Neutrophil (primary cell): ENCODE measurements at regions not wholly inside any gene's neighbourhood (a gene's known extent, or its start where the extent isn't known, plus 50 kb on each side); places are given as distances from the start of the nearest gene placed in this dataset.

Source experiments
- H3K27ac ChIP-seq: fragments of 200-600 bp; sonication (generic); 2 replicates; pipeline ENCODE4 v1.5.1; 2016; ENCODE audit warnings: mild to moderate bottlenecking, moderate library complexity
- H3K27me3 ChIP-seq: fragments of 200-600 bp; sonication (generic); 2 replicates; pipeline ENCODE4 v1.6.0; 2016; ENCODE audit warnings: mild to moderate bottlenecking
- H3K36me3 ChIP-seq: fragments of 200-600 bp; sonication (generic); 2 replicates; pipeline ENCODE4 v1.5.1; 2017
- H3K4me1 ChIP-seq, 2 experiments: fragments of 200-600 bp in 1 of 2; sonication (generic) in 1 of 2; 1 replicate in 1 of 2; 2 replicates in 1 of 2; pipeline versions ENCODE4 v1.5.1 to v1.6.1; 2013 to 2016; ENCODE audit warnings: low read depth in 1 of 2, low read length in 1 of 2, mild to moderate bottlenecking in 1 of 2, moderate library complexity in 1 of 2; ENCODE audit not compliant: control insufficient read depth in 1 of 2, insufficient read depth in 1 of 2
- H3K4me3 ChIP-seq, 2 experiments: fragments of 200-600 bp in 1 of 2; sonication (generic) in 1 of 2; 1 replicate in 1 of 2; 2 replicates in 1 of 2; pipeline ENCODE4 v1.5.1; 2013 to 2016; ENCODE audit warnings: low read depth in 1 of 2, low read length in 1 of 2, mild to moderate bottlenecking in 1 of 2, moderate library complexity in 1 of 2
- H3K9me3 ChIP-seq: fragments of 200-600 bp; sonication (generic); 2 replicates; pipeline ENCODE4 v1.5.1; 2016
- TF ChIP-seq, protein P1 (sequence below): fragments of 200-600 bp; sonication (generic); IDR thresholded peaks from 2 replicates; pipeline ENCODE4 v1.5.1; 2016; ENCODE audit warnings: antibody characterized with exemption

DNA sequence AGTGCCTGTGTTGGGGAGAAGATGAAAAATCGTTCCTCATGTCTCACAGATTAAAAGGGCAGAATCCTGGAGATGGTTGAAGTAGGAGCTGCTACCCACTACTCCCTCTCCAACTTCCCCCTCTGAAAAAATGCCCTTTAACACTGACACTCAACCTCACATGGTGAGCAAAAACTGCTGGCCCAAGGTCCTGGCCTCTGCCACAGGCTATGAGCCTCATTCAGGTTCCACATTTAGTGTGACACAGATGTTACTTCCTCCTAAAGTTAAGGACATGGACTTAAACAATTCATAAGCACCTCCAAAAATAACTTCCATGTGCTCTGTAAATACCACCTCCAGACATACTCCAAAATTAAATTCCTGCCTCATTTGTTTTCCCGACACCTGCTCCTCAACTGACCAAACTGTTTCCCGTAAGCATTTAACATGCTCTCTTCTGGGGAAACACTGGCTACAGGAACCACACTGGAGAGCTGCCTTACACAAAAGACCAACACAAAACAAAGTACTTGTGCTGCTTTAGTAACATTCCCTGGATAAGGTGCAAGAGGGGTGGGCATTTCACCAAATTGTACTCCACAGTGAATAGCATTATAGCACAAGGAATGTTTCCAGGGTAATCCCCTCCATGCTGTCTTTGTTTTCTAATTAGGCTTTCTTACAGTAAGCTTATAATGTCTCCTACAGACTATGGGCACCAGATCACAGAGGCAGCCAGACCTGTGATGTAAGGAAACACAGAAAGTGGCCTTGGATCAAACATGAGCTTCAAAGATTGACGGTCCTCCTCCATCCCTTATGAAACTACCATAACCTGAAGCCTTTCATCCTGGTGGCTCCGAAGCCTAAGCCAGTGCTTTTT, 57.0 kb downstream of the PHLDA1 start:
- no peak overlapping the region for H3K27ac ChIP-seq

DNA sequence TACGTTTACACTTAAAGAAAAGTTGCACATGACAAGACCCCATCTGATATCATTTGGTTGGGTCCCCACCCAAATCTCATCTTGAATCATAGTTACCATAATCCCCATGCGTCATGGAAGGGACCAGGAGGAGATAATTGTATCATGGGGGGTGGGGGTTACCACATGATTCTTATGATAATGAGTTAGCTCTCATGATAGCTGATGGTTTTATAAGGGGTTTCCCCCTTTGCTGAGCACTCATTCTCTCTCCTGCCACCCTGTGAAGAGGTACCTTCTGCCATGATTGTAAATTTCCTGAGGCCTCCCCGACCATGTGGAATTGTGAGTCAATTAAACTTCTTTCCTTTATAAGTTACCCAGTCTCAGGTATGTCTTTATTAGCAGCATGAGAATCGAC, 60.3 kb downstream of the PHLDA1 start:
- no peak overlapping the region for H3K27ac ChIP-seq
- H3K27me3 ChIP-seq, result no peaks in the 10 kb centered on the region
- no peak overlapping the region for H3K4me3 ChIP-seq
- TF ChIP-seq, protein P1, sequence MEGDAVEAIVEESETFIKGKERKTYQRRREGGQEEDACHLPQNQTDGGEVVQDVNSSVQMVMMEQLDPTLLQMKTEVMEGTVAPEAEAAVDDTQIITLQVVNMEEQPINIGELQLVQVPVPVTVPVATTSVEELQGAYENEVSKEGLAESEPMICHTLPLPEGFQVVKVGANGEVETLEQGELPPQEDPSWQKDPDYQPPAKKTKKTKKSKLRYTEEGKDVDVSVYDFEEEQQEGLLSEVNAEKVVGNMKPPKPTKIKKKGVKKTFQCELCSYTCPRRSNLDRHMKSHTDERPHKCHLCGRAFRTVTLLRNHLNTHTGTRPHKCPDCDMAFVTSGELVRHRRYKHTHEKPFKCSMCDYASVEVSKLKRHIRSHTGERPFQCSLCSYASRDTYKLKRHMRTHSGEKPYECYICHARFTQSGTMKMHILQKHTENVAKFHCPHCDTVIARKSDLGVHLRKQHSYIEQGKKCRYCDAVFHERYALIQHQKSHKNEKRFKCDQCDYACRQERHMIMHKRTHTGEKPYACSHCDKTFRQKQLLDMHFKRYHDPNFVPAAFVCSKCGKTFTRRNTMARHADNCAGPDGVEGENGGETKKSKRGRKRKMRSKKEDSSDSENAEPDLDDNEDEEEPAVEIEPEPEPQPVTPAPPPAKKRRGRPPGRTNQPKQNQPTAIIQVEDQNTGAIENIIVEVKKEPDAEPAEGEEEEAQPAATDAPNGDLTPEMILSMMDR, result no peak
- H3K36me3 ChIP-seq, result no peaks in the 10 kb centered on the region
- peaks cover 30 to 33% of the 10 kb centered on the region in 2 experiments for H3K4me1 ChIP-seq
- no peaks in the 10 kb centered on the region for H3K9me3 ChIP-seq

More for the DNA sequence above, 57.0 kb downstream of the PHLDA1 start:
- Histone ChIP-seq H3K4me3 (no peak overlapping the region), H3K4me1 (peaks cover 9 to 10% of the 10 kb centered on the region in 2 experiments), H3K27me3 (no peaks in the 10 kb centered on the region), H3K36me3 (no peaks in the 10 kb centered on the region), H3K9me3 (no peaks in the 10 kb centered on the region)
- TF ChIP-seq, protein P1, result no peak

DNA sequence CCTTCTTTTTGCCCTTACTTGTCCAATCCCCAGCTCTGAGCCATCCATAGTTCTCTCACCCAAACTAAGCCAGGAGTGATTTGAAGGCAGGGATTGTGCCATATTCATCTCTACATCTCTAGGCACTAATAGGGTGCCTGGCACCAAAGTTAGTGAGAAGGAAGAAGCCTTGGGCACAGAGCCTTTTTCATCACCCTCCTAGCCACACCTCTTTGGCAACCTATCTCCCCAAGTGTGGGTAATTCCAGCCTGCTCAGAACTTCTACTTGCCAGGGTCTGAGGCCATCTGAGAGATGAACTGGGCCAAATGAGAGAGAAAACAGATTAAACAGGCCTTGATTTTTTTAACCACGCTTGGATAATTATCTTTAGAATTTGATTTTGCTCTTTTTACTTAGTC, 61.3 kb downstream of the PHLDA1 start:
- H3K27me3 ChIP-seq, result no peaks in the 10 kb centered on the region

GRCh38 chr12:75969768-75970167, 61.8 kb downstream of the PHLDA1 start:
- Histone ChIP-seq H3K4me3 (no peak overlapping the region), H3K9me3 (no peaks in the 10 kb centered on the region), H3K36me3 (no peaks in the 10 kb centered on the region), H3K27me3 (no peaks in the 10 kb centered on the region), H3K4me1 (peaks cover 45 to 47% of the 10 kb centered on the region in 2 experiments), H3K27ac (peak overlapping the region; percentile 31)
- TF ChIP-seq, protein P1, result no peak

More for the DNA sequence above, 61.3 kb downstream of the PHLDA1 start:
- H3K4me3 ChIP-seq, result no peak overlapping the region
- TF ChIP-seq, protein P1, result no peak
- peak overlapping the region; percentile 31 for H3K27ac ChIP-seq
- no peaks in the 10 kb centered on the region for H3K9me3 ChIP-seq
- H3K4me1 ChIP-seq, result peaks cover 40 to 42% of the 10 kb centered on the region in 2 experiments
- no peaks in the 10 kb centered on the region for H3K36me3 ChIP-seq

DNA sequence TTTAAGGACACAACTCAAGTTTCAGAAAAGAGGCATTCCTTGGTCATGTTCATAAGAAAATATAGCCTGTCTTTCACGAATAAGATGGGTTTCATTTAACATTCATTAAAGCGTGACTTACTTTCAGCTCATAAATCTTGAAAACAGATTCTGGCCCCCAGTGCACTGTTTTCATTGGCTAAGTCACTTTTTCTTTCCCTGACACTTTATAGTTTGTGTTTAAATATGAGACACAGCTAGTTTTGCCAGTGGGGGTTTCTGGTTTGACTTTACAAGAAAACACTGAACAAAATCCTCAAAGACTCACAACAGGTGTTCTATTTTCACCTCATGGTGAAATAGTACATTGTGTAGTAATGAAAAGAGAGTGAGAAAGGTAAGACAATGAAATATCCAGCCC, 65.9 kb downstream of the PHLDA1 start:
- Histone ChIP-seq H3K4me1 (peaks cover 72% of the 10 kb centered on the region in 2 experiments), H3K36me3 (no peaks in the 10 kb centered on the region), H3K9me3 (no peaks in the 10 kb centered on the region), H3K4me3 (no peak overlapping the region), H3K27ac (peak overlapping the region; percentile 70), H3K27me3 (no peaks in the 10 kb centered on the region)
- TF ChIP-seq, protein P1, result no peak
